NB4 (cell line): ENCODE measurements at regions not wholly inside any gene's neighbourhood (a gene's known extent, or its start where the extent isn't known, plus 50 kb on each side); places are given as distances from the start of the nearest gene placed in this dataset.

ENCODE experiments used
- MYC ChIP-seq: IDR thresholded peaks from 2 replicates; pipeline ENCODE4 v1.6.1; 2011; ENCODE audit warnings: low read depth, low read length
- TF ChIP-seq, protein P1 (sequence below): IDR thresholded peaks from one replicate; pipeline ENCODE4 v1.5.1; 2012; ENCODE audit warnings: low read depth, low read length

DNA sequence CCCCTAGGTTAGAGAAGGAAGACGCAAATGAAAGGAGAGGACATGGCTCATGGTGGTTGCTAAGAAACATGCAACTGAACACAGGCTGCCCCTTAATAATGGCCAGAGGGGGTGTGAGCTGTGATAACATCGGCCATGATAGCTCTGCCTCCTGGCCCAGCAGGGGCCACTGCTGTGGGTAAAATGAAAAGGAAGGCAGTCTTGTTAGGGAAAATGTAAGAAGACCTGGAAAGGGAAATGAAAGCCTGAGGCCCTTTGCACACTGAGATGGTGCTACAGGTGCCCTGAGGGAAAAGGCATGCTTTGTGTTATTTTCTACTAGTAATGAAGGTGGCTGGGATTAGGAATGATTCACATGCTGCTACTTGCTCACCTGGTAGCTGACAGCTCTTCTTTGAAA lies 123.6 kb upstream of the MID1 start:
- TF ChIP-seq, protein P1, sequence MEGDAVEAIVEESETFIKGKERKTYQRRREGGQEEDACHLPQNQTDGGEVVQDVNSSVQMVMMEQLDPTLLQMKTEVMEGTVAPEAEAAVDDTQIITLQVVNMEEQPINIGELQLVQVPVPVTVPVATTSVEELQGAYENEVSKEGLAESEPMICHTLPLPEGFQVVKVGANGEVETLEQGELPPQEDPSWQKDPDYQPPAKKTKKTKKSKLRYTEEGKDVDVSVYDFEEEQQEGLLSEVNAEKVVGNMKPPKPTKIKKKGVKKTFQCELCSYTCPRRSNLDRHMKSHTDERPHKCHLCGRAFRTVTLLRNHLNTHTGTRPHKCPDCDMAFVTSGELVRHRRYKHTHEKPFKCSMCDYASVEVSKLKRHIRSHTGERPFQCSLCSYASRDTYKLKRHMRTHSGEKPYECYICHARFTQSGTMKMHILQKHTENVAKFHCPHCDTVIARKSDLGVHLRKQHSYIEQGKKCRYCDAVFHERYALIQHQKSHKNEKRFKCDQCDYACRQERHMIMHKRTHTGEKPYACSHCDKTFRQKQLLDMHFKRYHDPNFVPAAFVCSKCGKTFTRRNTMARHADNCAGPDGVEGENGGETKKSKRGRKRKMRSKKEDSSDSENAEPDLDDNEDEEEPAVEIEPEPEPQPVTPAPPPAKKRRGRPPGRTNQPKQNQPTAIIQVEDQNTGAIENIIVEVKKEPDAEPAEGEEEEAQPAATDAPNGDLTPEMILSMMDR: no peak
- TF ChIP-seq MYC: no peak
